HUES64 (cell line): ENCODE measurements at regions not wholly inside any gene's neighbourhood (a gene's known extent, or its start where the extent isn't known, plus 50 kb on each side); places are given as distances from the start of the nearest gene placed in this dataset.

Experiments used
- H3K27ac ChIP-seq: 2 replicates; pipeline ENCODE4 v1.7.0; 2013; ENCODE audit warnings: low read depth, low read length, inconsistent platforms
- H3K27me3 ChIP-seq: 2 replicates; pipeline ENCODE4 v1.6.1; 2013; ENCODE audit warnings: mild to moderate bottlenecking, low read length; ENCODE audit not compliant: insufficient read depth
- H3K36me3 ChIP-seq: 2 replicates; pipeline ENCODE4 v1.6.1; 2013; ENCODE audit warnings: mild to moderate bottlenecking, low read length; ENCODE audit not compliant: insufficient read depth
- H3K4me1 ChIP-seq: 2 replicates; pipeline ENCODE4 v1.6.1; 2013; ENCODE audit warnings: mild to moderate bottlenecking, low read length, moderate library complexity; ENCODE audit not compliant: insufficient read depth
- H3K4me3 ChIP-seq: 2 replicates; pipeline ENCODE4 v1.5.1; 2013; ENCODE audit warnings: mild to moderate bottlenecking, low read length, moderate library complexity
- H3K9ac ChIP-seq: 2 replicates; pipeline ENCODE4 v1.6.1; 2013; ENCODE audit warnings: mild to moderate bottlenecking, low read depth, low read length
- H3K9me3 ChIP-seq: 2 replicates; pipeline ENCODE4 v1.6.1; 2013; ENCODE audit warnings: low read depth, low read length; ENCODE audit not compliant: insufficient read depth
- WGBS: fragments of 150-250, 120-280 bp; methylation state at CpG from one replicate; pipeline ENCODE4 v1.1.7; 2013; ENCODE audit warnings: missing lambda C conversion rate; 5-methylcytosine and 5-hydroxymethylcytosine counted together

GRCh38 chr18:30889519-30890301, 152.8 kb downstream of the DSC3 start:
- H3K9me3 ChIP-seq, result no peaks in the 10 kb centered on the region
- no peak overlapping the region for H3K9ac ChIP-seq

DNA sequence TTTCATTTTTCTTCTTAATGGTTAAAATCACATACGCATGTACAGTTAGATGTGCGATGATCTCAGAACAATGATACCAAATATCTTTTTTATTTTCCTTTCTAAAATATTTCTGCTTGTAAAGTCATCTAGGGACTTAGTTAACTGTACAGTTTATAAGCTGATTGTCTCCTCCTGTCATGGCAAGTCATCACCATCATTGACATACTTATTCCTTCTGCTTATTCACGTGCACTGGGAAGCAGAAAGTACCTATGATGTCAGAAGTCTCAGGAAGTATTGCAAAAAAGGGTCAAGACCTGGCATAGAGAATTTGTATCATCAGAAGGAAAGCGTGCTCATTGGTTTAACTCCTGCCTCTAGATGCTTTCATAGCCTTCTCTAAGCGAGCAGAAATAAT, 154.2 kb downstream of the DSC3 start:
- Histone ChIP-seq H3K4me3 (no peak overlapping the region), H3K27me3 (no peaks in the 10 kb centered on the region), H3K9ac (no peak overlapping the region), H3K4me1 (peaks cover 15% of the 10 kb centered on the region), H3K36me3 (no peaks in the 10 kb centered on the region), H3K9me3 (no peaks in the 10 kb centered on the region), H3K27ac (no peak overlapping the region)
- 96% methylated on average over 4 of the region's 5 CpGs for WGBS

More at GRCh38 chr18:30889519-30890301, 152.8 kb downstream of the DSC3 start:
- Histone ChIP-seq H3K36me3 (no peaks in the 10 kb centered on the region), H3K27ac (no peak overlapping the region), H3K4me1 (peaks cover 15% of the 10 kb centered on the region), H3K4me3 (no peak overlapping the region), H3K27me3 (no peaks in the 10 kb centered on the region)
- 51% methylated on average over 5 of the region's 5 CpGs for WGBS

DNA sequence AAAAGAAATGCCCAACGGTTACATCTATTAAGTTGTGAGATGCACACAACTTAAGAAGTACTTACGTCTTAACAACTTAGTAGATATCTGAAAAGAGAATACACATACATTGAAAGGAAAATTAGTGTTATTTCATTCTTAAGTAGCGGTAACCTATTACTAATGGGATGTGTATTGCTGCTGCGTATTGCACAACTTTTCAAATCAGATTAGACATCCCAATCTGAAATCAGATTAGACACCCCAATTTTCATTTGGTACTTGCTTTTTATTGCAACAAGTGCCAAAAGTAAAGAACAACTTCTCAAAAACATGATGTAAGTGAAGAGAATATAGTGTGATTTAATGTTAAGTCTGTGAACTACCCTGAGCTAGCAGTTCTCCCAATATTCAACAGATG, 155.5 kb downstream of the DSC3 start:
- H3K4me1 ChIP-seq, result peaks cover 3% of the 10 kb centered on the region
- H3K27me3 ChIP-seq, result no peaks in the 10 kb centered on the region
- no peaks in the 10 kb centered on the region for H3K9me3 ChIP-seq
- WGBS, result 100% methylated on average over 2 of the region's 4 CpGs
- H3K27ac ChIP-seq, result no peak overlapping the region
- no peaks in the 10 kb centered on the region for H3K36me3 ChIP-seq
- no peak overlapping the region for H3K9ac ChIP-seq
- H3K4me3 ChIP-seq, result no peak overlapping the region

DNA sequence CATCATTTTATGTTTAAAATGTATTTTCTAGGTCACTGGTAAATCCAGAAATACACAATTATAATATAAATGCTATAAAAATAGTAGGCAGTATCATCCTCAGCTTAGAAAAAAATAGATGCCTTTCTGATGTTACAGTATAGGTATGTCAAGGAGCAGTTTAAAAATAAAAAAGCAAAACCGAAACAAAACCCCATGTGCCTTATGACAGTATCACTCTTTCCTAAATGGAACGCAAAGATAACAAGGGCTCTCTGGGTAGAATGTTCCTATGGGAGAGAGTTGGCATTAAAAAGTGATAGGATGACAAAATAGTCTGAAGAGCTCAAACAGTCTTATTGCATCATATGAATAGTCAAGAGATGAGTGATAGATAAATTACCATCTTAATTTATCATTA, 172.1 kb downstream of the DSC3 start:
- Histone ChIP-seq H3K4me3 (no peak overlapping the region), H3K9ac (no peak overlapping the region), H3K27me3 (no peaks in the 10 kb centered on the region), H3K4me1 (peaks cover 12% of the 10 kb centered on the region), H3K9me3 (no peaks in the 10 kb centered on the region), H3K27ac (no peak overlapping the region), H3K36me3 (no peaks in the 10 kb centered on the region)
- 100% methylated on average over 2 of the region's 2 CpGs for WGBS

- WGBS, result 96% methylated on average over 6 of the region's 6 CpGs
- Histone ChIP-seq H3K9me3 (no peaks in the 10 kb centered on the region), H3K4me1 (no peaks in the 10 kb centered on the region), H3K27ac (no peak overlapping the region), H3K9ac (no peak overlapping the region), H3K36me3 (no peaks in the 10 kb centered on the region), H3K27me3 (no peaks in the 10 kb centered on the region), H3K4me3 (no peak overlapping the region)
Measured at GRCh38 chr18:30862900-30863299, 179.6 kb downstream of the DSC3 start.

DNA sequence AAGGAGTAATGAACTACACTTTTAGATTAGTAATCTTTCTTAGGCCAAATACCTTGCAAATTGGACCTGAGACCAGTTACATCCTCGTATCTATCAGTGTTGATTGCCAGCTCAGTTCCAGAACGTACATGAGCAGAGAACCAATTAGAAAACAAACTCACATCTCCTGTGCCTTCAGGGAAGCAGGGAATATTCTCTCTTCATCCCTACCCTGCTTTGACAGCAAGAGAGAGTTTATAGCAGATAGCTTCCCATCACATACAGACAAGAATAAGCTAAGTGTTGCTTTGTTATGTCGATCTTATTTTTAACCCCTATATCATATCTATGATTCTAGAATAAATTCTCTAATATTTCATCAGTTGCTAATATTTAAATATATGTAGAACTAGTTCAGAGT, 181.8 kb downstream of the DSC3 start:
- H3K4me1 ChIP-seq, result no peaks in the 10 kb centered on the region
- no peaks in the 10 kb centered on the region for H3K27me3 ChIP-seq
- H3K9me3 ChIP-seq, result no peaks in the 10 kb centered on the region
- H3K4me3 ChIP-seq, result no peak overlapping the region
- H3K27ac ChIP-seq, result no peak overlapping the region
- H3K9ac ChIP-seq, result no peak overlapping the region
- 92% methylated on average over 2 of the region's 3 CpGs for whole genome bisulfite sequencing
- no peaks in the 10 kb centered on the region for H3K36me3 ChIP-seq

DNA sequence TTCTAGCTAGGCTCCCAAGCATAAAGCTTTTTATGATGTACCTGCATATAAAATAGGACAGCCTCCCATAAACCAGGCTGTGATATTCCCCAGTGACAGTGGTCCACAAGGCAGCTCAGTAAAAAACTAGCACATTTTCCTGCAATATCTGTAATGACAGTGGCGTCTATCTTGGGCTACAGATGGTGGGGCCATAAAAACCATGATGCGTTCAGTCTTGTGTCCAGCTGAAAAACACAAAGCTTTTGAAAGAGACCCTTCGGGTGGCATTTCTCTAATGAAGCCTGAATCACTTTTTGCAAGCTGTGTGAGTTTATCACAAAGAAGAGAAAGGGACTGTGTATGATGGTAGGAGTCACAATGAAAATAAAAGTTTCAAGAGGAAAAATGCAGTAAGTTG, 183.5 kb downstream of the DSC3 start:
- Histone ChIP-seq H3K27ac (no peak overlapping the region), H3K36me3 (no peaks in the 10 kb centered on the region), H3K9me3 (no peaks in the 10 kb centered on the region), H3K4me1 (no peaks in the 10 kb centered on the region), H3K27me3 (no peaks in the 10 kb centered on the region), H3K9ac (no peak overlapping the region), H3K4me3 (no peak overlapping the region)
- 95% methylated on average over 3 of the region's 3 CpGs for WGBS

GRCh38 chr18:30858560-30858959, 184.0 kb downstream of the DSC3 start:
- 93% methylated on average over 2 of the region's 2 CpGs for whole genome bisulfite sequencing
- H3K27ac ChIP-seq, result no peak overlapping the region

GRCh38 chr18:30855762-30856161, 186.8 kb downstream of the DSC3 start:
- 100% methylated on average over 2 of the region's 2 CpGs for WGBS

More at GRCh38 chr18:30858560-30858959, 184.0 kb downstream of the DSC3 start:
- Histone ChIP-seq H3K27me3 (no peaks in the 10 kb centered on the region), H3K4me3 (no peak overlapping the region), H3K9me3 (no peaks in the 10 kb centered on the region), H3K4me1 (no peaks in the 10 kb centered on the region), H3K36me3 (no peaks in the 10 kb centered on the region), H3K9ac (no peak overlapping the region)

DNA sequence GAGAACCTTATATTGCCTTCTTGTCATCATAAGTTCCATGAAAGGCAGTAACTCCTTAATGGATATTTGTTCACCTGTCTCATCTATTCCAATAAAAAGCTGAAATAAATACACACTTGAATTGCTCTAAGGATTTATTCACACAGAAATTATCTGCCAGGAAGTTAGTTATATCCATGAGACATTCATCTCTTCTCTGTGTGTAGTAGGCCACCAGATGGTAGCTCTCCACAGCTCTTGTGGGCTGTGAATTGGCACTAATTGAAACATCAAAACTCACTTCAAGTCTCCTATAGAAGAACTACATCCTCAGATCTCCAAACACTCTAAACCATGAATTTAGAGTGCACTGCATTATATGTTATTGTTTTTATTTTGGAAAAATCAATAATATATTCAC, 189.6 kb downstream of the DSC3 start:
- H3K36me3 ChIP-seq, result no peaks in the 10 kb centered on the region
- H3K9ac ChIP-seq, result no peak overlapping the region
- no peaks in the 10 kb centered on the region for H3K27me3 ChIP-seq
- no peak overlapping the region for H3K4me3 ChIP-seq
- H3K27ac ChIP-seq, result no peak overlapping the region
- H3K9me3 ChIP-seq, result 0 out of 2 replicates have a peak, but pooled peaks cover 3% of the 10 kb centered on the region
- no peaks in the 10 kb centered on the region for H3K4me1 ChIP-seq

More at GRCh38 chr18:30855762-30856161, 186.8 kb downstream of the DSC3 start:
- Histone ChIP-seq H3K27me3 (no peaks in the 10 kb centered on the region), H3K4me1 (no peaks in the 10 kb centered on the region), H3K9ac (no peak overlapping the region), H3K9me3 (no peaks in the 10 kb centered on the region), H3K36me3 (no peaks in the 10 kb centered on the region), H3K27ac (no peak overlapping the region), H3K4me3 (no peak overlapping the region)

DNA sequence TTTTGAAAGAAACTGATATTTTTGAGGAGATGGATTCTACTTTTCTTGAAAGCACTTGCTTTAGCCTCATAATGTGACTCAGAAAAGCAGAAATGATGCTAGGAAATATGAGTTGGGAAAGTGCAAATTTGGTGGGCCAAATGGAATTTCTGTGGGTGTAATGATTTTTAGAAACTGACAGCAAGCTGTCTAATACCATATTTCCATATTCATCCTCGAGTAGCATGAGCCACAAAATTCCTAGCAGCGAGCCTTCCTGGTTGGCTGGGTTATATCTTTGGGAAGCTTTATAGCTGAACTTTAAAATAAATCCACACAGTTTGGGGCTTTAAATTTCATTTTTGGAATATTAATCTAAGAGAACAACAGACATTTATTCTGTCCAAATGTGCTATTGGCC, 190.0 kb downstream of the DSC3 start:
- Histone ChIP-seq H3K27me3 (no peaks in the 10 kb centered on the region), H3K36me3 (no peaks in the 10 kb centered on the region), H3K27ac (no peak overlapping the region), H3K9ac (no peak overlapping the region), H3K9me3 (0 out of 2 replicates have a peak, but pooled peaks cover 3% of the 10 kb centered on the region), H3K4me3 (no peak overlapping the region), H3K4me1 (no peaks in the 10 kb centered on the region)
- 94% methylated on average over 2 of the region's 2 CpGs for WGBS
